Neural progenitor cell (in vitro differentiated cells): ENCODE measurements at regions not wholly inside any gene's neighbourhood (a gene's known extent, or its start where the extent isn't known, plus 50 kb on each side); places are given as distances from the start of the nearest gene placed in this dataset.

ENCODE experiments used
- DNase-seq: peaks from one replicate; pipeline ENCODE4 v3.0.0-alpha.2; 2016; ENCODE audit warnings: low spot score
- H2AFZ ChIP-seq: fragments of 200-600 bp; sonication (generic); replicated peaks from 2 replicates; pipeline ENCODE4 v1.6.1; 2016; ENCODE audit warnings: antibody characterized with exemption
- H3F3A ChIP-seq: fragments of 200-600 bp; sonication (generic); 2 replicates; pipeline ENCODE4 v1.6.1; 2016; ENCODE audit warnings: antibody characterized with exemption, low read depth
- H3K27ac ChIP-seq: fragments of 200-600 bp; sonication (generic); 2 replicates; pipeline ENCODE4 v1.5.1; 2016; ENCODE audit warnings: mild to moderate bottlenecking
- H3K27me3 ChIP-seq: fragments of 200-600 bp; sonication (generic); 2 replicates; pipeline ENCODE4 v1.6.1; 2016; ENCODE audit warnings: mild to moderate bottlenecking, moderate library complexity
- H3K36me3 ChIP-seq: fragments of 200-600 bp; sonication (generic); 2 replicates; pipeline ENCODE4 v1.5.1; 2016
- H3K4me1 ChIP-seq: fragments of 200-600 bp; sonication (generic); 2 replicates; pipeline ENCODE4 v1.6.1; 2016; ENCODE audit warnings: mixed run types
- H3K4me2 ChIP-seq: fragments of 200-600 bp; sonication (generic); 2 replicates; pipeline ENCODE4 v1.6.1; 2016
- H3K4me3 ChIP-seq: fragments of 200-600 bp; sonication (generic); 2 replicates; pipeline ENCODE4 v1.5.1; 2016
- H3K79me2 ChIP-seq: fragments of 200-600 bp; sonication (generic); 2 replicates; pipeline ENCODE4 v1.6.1; 2016; ENCODE audit warnings: low read depth
- H3K9ac ChIP-seq: fragments of 200-600 bp; sonication (generic); 2 replicates; pipeline ENCODE4 v1.6.1; 2016
- H3K9me3 ChIP-seq: fragments of 200-600 bp; sonication (generic); 2 replicates; pipeline ENCODE4 v1.5.1; 2016; ENCODE audit warnings: low read depth
- H4K20me1 ChIP-seq: fragments of 200-600 bp; sonication (generic); 2 replicates; pipeline ENCODE4 v1.6.1; 2016; ENCODE audit warnings: low read depth
- H3K27ac Mint-ChIP-seq: 3 replicates; pipeline ENCODE4 v1.8.0; 2021; ENCODE audit warnings: mixed read lengths
- H3K27me3 Mint-ChIP-seq: 2 replicates; pipeline ENCODE4 v1.8.0; 2022; ENCODE audit warnings: low read depth, mild to moderate bottlenecking, inconsistent platforms, moderate library complexity, mixed read lengths; ENCODE audit not compliant: insufficient read depth
- H3K36me3 Mint-ChIP-seq: 3 replicates; pipeline ENCODE4 v1.8.0; 2021; ENCODE audit warnings: mixed read lengths
- H3K4me1 Mint-ChIP-seq: 3 replicates; pipeline ENCODE4 v1.8.0; 2021; ENCODE audit warnings: mixed read lengths
- H3K4me3 Mint-ChIP-seq: 3 replicates; pipeline ENCODE4 v1.8.0; 2021; ENCODE audit warnings: mild to moderate bottlenecking, moderate library complexity, mixed read lengths
- H3K9me3 Mint-ChIP-seq: 3 replicates; pipeline ENCODE4 v1.8.0; 2020; ENCODE audit warnings: mixed read lengths
- CTCF ChIP-seq: fragments of 200-600 bp; sonication (generic); IDR thresholded peaks from 2 replicates; pipeline ENCODE4 v1.5.1; 2017; ENCODE audit warnings: antibody characterized with exemption, mild to moderate bottlenecking
- EZH2 ChIP-seq: fragments of 200-600 bp; sonication (generic); IDR thresholded peaks from 2 replicates; pipeline ENCODE4 v1.6.1; 2017; ENCODE audit warnings: antibody characterized with exemption, mild to moderate bottlenecking, moderate library complexity
- EZH2phosphoT487 ChIP-seq: fragments of 200-600 bp; sonication (generic); IDR thresholded peaks from 2 replicates; pipeline ENCODE4 v1.6.1; 2017; ENCODE audit warnings: antibody characterized with exemption

- Histone ChIP-seq H3K4me1 (no peaks in the 10 kb centered on the region), H3F3A (no peaks in the 10 kb centered on the region), H2AFZ (no peak overlapping the region), H3K4me2 (no peak overlapping the region), H4K20me1 (no peaks in the 10 kb centered on the region), H3K27ac (no peak overlapping the region), H3K79me2 (no peaks in the 10 kb centered on the region), H3K27me3 (no peaks in the 10 kb centered on the region), H3K4me3 (no peak overlapping the region), H3K9me3 (no peaks in the 10 kb centered on the region), H3K36me3 (no peaks in the 10 kb centered on the region), H3K9ac (no peak overlapping the region)
- H3K27me3 Mint-ChIP-seq = no peaks in the 10 kb centered on the region
- DNase-seq = no peak
- TF ChIP-seq EZH2 (no peak), CTCF (no peak), EZH2phosphoT487 (no peak)
- H3K9me3 Mint-ChIP-seq = peaks cover 3% of the 10 kb centered on the region
- no peaks in the 10 kb centered on the region for H3K4me1 Mint-ChIP-seq
- no peaks in the 10 kb centered on the region for H3K36me3 Mint-ChIP-seq
- no peak overlapping the region for H3K4me3 Mint-ChIP-seq
- H3K27ac Mint-ChIP-seq = no peak overlapping the region
Observed at GRCh38 chr13:82305588-82305987, 1576.7 kb downstream of the SLITRK1 start.

DNA sequence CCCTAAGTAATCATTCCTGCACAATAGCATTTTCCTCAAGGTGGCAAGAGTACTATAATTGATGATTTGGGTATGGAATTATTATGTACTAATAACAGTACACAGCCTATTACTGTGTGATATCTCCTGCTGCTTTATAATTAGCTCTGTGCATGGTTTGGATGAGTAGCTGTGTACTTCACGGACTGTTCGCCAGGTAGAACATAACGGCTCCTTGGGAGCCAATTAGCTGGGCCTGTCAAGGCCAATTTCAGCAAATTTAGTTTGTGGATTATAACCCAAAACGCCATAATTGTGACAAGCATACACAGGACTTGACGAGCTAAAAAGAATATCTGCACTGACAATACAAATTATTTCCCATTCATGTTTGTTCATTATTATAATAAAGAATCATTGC lies 1584.2 kb downstream of the SLITRK1 start:
- H3K27me3 ChIP-seq = no peaks in the 10 kb centered on the region
- DNase-seq = no peak
- no peak overlapping the region for H3K9ac ChIP-seq
- no peak overlapping the region for H2AFZ ChIP-seq
- H3K27me3 Mint-ChIP-seq = peaks cover 2% of the 10 kb centered on the region
- H3K9me3 ChIP-seq = no peaks in the 10 kb centered on the region
- no peak overlapping the region for H3K4me3 ChIP-seq
- peaks cover 3% of the 10 kb centered on the region for H3K9me3 Mint-ChIP-seq
- H3K4me1 Mint-ChIP-seq = no peaks in the 10 kb centered on the region
- no peaks in the 10 kb centered on the region for H4K20me1 ChIP-seq
- no peak overlapping the region for H3K4me3 Mint-ChIP-seq
- no peaks in the 10 kb centered on the region for H3K36me3 ChIP-seq
- no peaks in the 10 kb centered on the region for H3K36me3 Mint-ChIP-seq
- H3K4me1 ChIP-seq = no peaks in the 10 kb centered on the region
- no peak overlapping the region for H3K27ac ChIP-seq
- H3K27ac Mint-ChIP-seq = no peak overlapping the region
- H3K4me2 ChIP-seq = no peak overlapping the region
- TF ChIP-seq EZH2 (no peak), EZH2phosphoT487 (no peak), CTCF (no peak)
- no peaks in the 10 kb centered on the region for H3F3A ChIP-seq
- H3K79me2 ChIP-seq = no peaks in the 10 kb centered on the region

DNA sequence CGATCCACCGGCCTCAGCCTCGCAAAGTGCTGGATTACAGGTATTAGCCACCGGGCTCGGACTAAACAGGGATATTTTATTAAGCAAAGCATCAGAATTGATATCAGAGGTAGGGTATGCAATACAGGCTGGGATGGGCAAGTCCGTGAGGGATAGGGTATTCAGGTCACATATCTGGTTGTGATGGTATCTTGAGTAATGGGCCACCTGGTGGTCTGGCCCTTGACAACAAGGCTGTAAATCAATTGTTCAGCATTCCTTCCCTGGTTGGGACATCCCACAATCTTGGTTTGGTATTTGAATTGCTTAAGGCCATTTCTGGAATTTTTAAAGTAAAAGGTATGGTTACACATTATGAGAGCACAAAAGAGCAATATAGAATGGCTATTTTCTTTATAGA lies 1588.0 kb downstream of the SLITRK1 start:
- no peak for DNase-seq
- H3K9me3 ChIP-seq = no peaks in the 10 kb centered on the region
- H3K9ac ChIP-seq = no peak overlapping the region
- H2AFZ ChIP-seq = no peak overlapping the region
- H3K27me3 ChIP-seq = no peaks in the 10 kb centered on the region
- Mint-ChIP-seq H3K27ac (no peak overlapping the region), H3K36me3 (no peaks in the 10 kb centered on the region), H3K9me3 (no peaks in the 10 kb centered on the region), H3K27me3 (peaks cover 2% of the 10 kb centered on the region), H3K4me3 (no peak overlapping the region), H3K4me1 (no peaks in the 10 kb centered on the region)
- H3K4me3 ChIP-seq = no peak overlapping the region
- H4K20me1 ChIP-seq = no peaks in the 10 kb centered on the region
- no peak overlapping the region for H3K27ac ChIP-seq
- no peaks in the 10 kb centered on the region for H3K36me3 ChIP-seq
- no peak overlapping the region for H3K4me2 ChIP-seq
- H3F3A ChIP-seq = no peaks in the 10 kb centered on the region
- no peaks in the 10 kb centered on the region for H3K79me2 ChIP-seq
- no peaks in the 10 kb centered on the region for H3K4me1 ChIP-seq
- no peak for TF ChIP-seq EZH2
- no peak for TF ChIP-seq EZH2phosphoT487
- TF ChIP-seq CTCF = peak; percentile 18

DNA sequence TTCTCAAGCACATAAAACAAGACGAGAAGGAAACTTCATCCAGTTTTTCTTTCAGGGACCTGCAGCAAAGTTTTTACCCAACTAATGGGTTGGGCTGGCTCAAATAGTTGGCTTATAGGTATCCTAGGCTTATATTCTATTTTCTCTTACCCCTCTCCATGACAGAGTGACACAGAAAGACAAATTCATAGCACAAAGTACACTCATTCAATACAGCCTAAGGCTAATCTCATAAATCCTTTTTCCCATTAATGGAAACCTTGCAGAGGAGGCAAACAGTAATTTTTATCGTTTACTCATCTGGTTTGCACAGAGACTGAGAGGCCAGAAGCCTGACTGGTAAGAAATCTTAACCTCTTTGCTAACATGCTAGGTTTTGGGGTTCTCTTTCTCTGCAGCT lies 1589.9 kb downstream of the SLITRK1 start:
- Histone ChIP-seq H3K4me2 (no peak overlapping the region), H3F3A (no peaks in the 10 kb centered on the region), H2AFZ (no peak overlapping the region), H4K20me1 (no peaks in the 10 kb centered on the region), H3K36me3 (no peaks in the 10 kb centered on the region), H3K27ac (no peak overlapping the region), H3K4me1 (no peaks in the 10 kb centered on the region), H3K9me3 (no peaks in the 10 kb centered on the region), H3K27me3 (no peaks in the 10 kb centered on the region), H3K4me3 (no peak overlapping the region), H3K79me2 (no peaks in the 10 kb centered on the region), H3K9ac (no peak overlapping the region)
- Mint-ChIP-seq H3K4me1 (no peaks in the 10 kb centered on the region), H3K27me3 (peaks cover 2% of the 10 kb centered on the region), H3K4me3 (no peak overlapping the region), H3K9me3 (no peaks in the 10 kb centered on the region), H3K36me3 (no peaks in the 10 kb centered on the region), H3K27ac (no peak overlapping the region)
- no peak for DNase-seq
- TF ChIP-seq CTCF = no peak
- TF ChIP-seq EZH2phosphoT487 = no peak
- TF ChIP-seq EZH2 = no peak
